Ovary (tissue), 7 donors: ENCODE measurements at regions not wholly inside any gene's neighbourhood (a gene's known extent, or its start where the extent isn't known, plus 50 kb on each side); places are given as distances from the start of the nearest gene placed in this dataset.

ENCODE experiments used
- DNase-seq, 5 donors: peaks; one replicate each; pipeline ENCODE4 v3.0.0-alpha.2; 2019 to 2020
- H3K27ac ChIP-seq, 2 donors: fragments of 200-600 bp; one replicate each; pipeline versions ENCODE4 v1.5.1 to v1.8.0; 2019 to 2022
- H3K27me3 ChIP-seq: fragments of 200-600 bp; one replicate; pipeline ENCODE4 v1.8.0; 2022
- H3K36me3 ChIP-seq: fragments of 200-600 bp; sonication (generic); one replicate; pipeline ENCODE4 v1.5.1; 2019
- H3K4me1 ChIP-seq: one replicate; pipeline ENCODE4 v1.8.1; 2013; ENCODE audit warnings: mild to moderate bottlenecking, moderate library complexity; ENCODE audit not compliant: insufficient read depth
- H3K4me3 ChIP-seq: fragments of 200-600 bp; sonication (generic); one replicate; pipeline ENCODE4 v1.5.1; 2017
- H3K9me3 ChIP-seq, 2 donors: fragments of 200-600 bp in 1 of 2; sonication (generic) in 1 of 2; one replicate each; pipeline versions ENCODE4 v1.5.1 to v1.8.1; 2013 to 2019; ENCODE audit warnings: mild to moderate bottlenecking in 1 of 2, moderate library complexity in 1 of 2
- CTCF ChIP-seq, 3 donors: fragments of 450-650 bp in 2 of 3; fragments of 200-600 bp in 1 of 3; IDR thresholded peaks; one replicate each; pipeline versions ENCODE4 v1.5.1 to v1.8.0; 2016 to 2022; ENCODE audit warnings: antibody characterized with exemption in 3 of 3, mild to moderate bottlenecking in 1 of 3
- EP300 ChIP-seq: sonication (generic); formaldehyde crosslinking; IDR thresholded peaks from one replicate; pipeline ENCODE4 v1.6.1; 2017; ENCODE audit warnings: antibody characterized with exemption
- POLR2A ChIP-seq: fragments of 450-650 bp; IDR thresholded peaks from one replicate; pipeline ENCODE4 v1.6.1; 2017; ENCODE audit warnings: antibody characterized with exemption, mild to moderate bottlenecking, moderate library complexity
- WGBS, 3 donors: extraction: QIAGEN DNeasy Blood & Tissue Kit in 1 of 3; methylation state at CpG; one replicate each; pipeline versions ENCODE4 v1.1.5 to v1.1.7; 2013 to 2017; 5-methylcytosine and 5-hydroxymethylcytosine counted together
- intact Hi-C, 4 donors: fragments of 100-400 bp; cut with DNase I; formaldehyde crosslinking; loops; one replicate each; pipeline versions ENCODE4 v1.11.0 to v1.15.1; 2022 to 2023
- donor health status: DM: no; HTN: no; CAD: no; lungs with moderate emphysema.
- donor health status: DM: no; HTN: no; CAD: no.
- donor health status: Bipolar disorder and iron deficiency.
- donor health status: DM: no; HTN: no; CAD: no.
- donor health status: DM: yes; HTN: yes; CAD: no.

- Histone ChIP-seq H3K27me3 (no peaks in the 10 kb centered on the region), H3K9me3 (peaks cover 0 to 4% of the 10 kb centered on the region in 2 donors), H3K4me3 (no peak overlapping the region), H3K27ac (no peak overlapping the region), H3K4me1 (no peaks in the 10 kb centered on the region), H3K36me3 (no peaks in the 10 kb centered on the region)
- intact Hi-C loops, result no loop called here
- peak in 1 of 5 donors; percentile 10 for DNase-seq
- no peak for TF ChIP-seq EP300
- TF ChIP-seq POLR2A, result no peak
- TF ChIP-seq CTCF (IDR thresholded peaks at IDR 0.05), result no peak
- WGBS, 3 donors, result 82 to 90% (median 89%) methylated on average over 14 to 16 of the region's 16 CpGs
Observed at GRCh38 chr16:63617990-63618763, 1503.7 kb downstream of the CDH11 start.

GRCh38 chr16:63617047-63617989 is 1504.5 kb downstream of the CDH11 start:
- Histone ChIP-seq H3K27me3 (no peaks in the 10 kb centered on the region), H3K27ac (no peak overlapping the region), H3K36me3 (no peaks in the 10 kb centered on the region), H3K4me1 (no peaks in the 10 kb centered on the region), H3K9me3 (peaks cover 0 to 4% of the 10 kb centered on the region in 2 donors), H3K4me3 (peak overlapping the region; percentile 10)
- peak in 1 of 5 donors; percentile 12 for DNase-seq
- WGBS, 3 donors, result 10 to 40% (median 30%) methylated on average over 27 to 55 of the region's 55 CpGs
- intact Hi-C loops, result no loop called here
- TF ChIP-seq CTCF (IDR thresholded peaks at IDR 0.05) (no peak), EP300 (no peak), POLR2A (no peak)

- no peak overlapping the region for H3K4me3 ChIP-seq
- H3K9me3 ChIP-seq, result peaks cover 0 to 4% of the 10 kb centered on the region in 2 donors
- intact Hi-C loops, result no loop called here
- H3K4me1 ChIP-seq, result no peaks in the 10 kb centered on the region
- WGBS, 3 donors, result 84 to 95% (median 86%) methylated on average over 3 of the region's 3 CpGs
- H3K27ac ChIP-seq, result no peak overlapping the region
- no peak for DNase-seq
- H3K36me3 ChIP-seq, result no peaks in the 10 kb centered on the region
- H3K27me3 ChIP-seq, result no peaks in the 10 kb centered on the region
- TF ChIP-seq CTCF (IDR thresholded peaks at IDR 0.05) (no peak), POLR2A (no peak), EP300 (no peak)
Observed at GRCh38 chr16:63614429-63614828, 1507.4 kb downstream of the CDH11 start.

GRCh38 chr16:63613701-63614100 is 1508.2 kb downstream of the CDH11 start:
- TF ChIP-seq POLR2A (no peak), EP300 (no peak), CTCF (IDR thresholded peaks at IDR 0.05) (no peak)
- Histone ChIP-seq H3K27me3 (no peaks in the 10 kb centered on the region), H3K9me3 (peaks cover 0 to 4% of the 10 kb centered on the region in 2 donors), H3K4me1 (no peaks in the 10 kb centered on the region), H3K4me3 (no peak overlapping the region), H3K36me3 (no peaks in the 10 kb centered on the region), H3K27ac (no peak overlapping the region)
- intact Hi-C loops, result no loop called here
- DNase-seq, result no peak
- WGBS, 3 donors, result 13 to 31% (median 24%) methylated on average over 1 of the region's 1 CpG
